MCF 10A (cell line): ENCODE measurements at regions not wholly inside any gene's neighbourhood (a gene's known extent, or its start where the extent isn't known, plus 50 kb on each side); places are given as distances from the start of the nearest gene placed in this dataset.

Source experiments
- BruUV-seq: library from RNA; stranded (reverse); fragments of 400-500 nt; replicated peaks from 2 replicates; lab custom pipeline; 2021; lab: Mats Ljungman, UMichigan
- CTCF ChIA-PET: fragments of 300-600 bp; sonication (Branson Sonifier 250); formaldehyde crosslinking; extraction: SDS; loops from one replicate; lab custom pipeline; 2021; ENCODE audit warnings: antibody characterized with exemption, inconsistent platforms; lab: Yijun Ruan, JAX
- POLR2A ChIA-PET: fragments of 300-600, 350-650 bp; sonication (Branson Sonifier 250); formaldehyde crosslinking; extraction: SDS; loops from one replicate; lab custom pipeline; 2020; ENCODE audit warnings: antibody characterized with exemption, inconsistent platforms; lab: Yijun Ruan, JAX
- DNase-seq: peaks from one replicate; pipeline ENCODE4 v3.0.0-alpha.2; 2018; ENCODE audit not compliant: unreplicated experiment
- H3K27ac Mint-ChIP-seq: one replicate; pipeline ENCODE4 v1.8.0; 2022; ENCODE audit warnings: mild to moderate bottlenecking, low read depth, mixed read lengths; ENCODE audit not compliant: unreplicated experiment
- H3K27me3 Mint-ChIP-seq: one replicate; pipeline ENCODE4 v1.8.0; 2022; ENCODE audit warnings: mixed read lengths; ENCODE audit not compliant: insufficient read depth, unreplicated experiment
- H3K36me3 Mint-ChIP-seq: one replicate; pipeline ENCODE4 v1.8.0; 2022; ENCODE audit warnings: mild to moderate bottlenecking, moderate library complexity, mixed read lengths; ENCODE audit not compliant: insufficient read depth, unreplicated experiment
- H3K4me1 Mint-ChIP-seq: one replicate; pipeline ENCODE4 v1.8.0; 2022; ENCODE audit warnings: mixed read lengths; ENCODE audit not compliant: insufficient read depth, unreplicated experiment
- H3K4me3 Mint-ChIP-seq: one replicate; pipeline ENCODE4 v1.8.0; 2022; ENCODE audit warnings: mild to moderate bottlenecking, moderate library complexity, mixed read lengths; ENCODE audit not compliant: unreplicated experiment
- H3K9me3 Mint-ChIP-seq: one replicate; pipeline ENCODE4 v1.8.0; 2022; ENCODE audit warnings: mixed read lengths; ENCODE audit not compliant: unreplicated experiment
- intact Hi-C: fragments of 100-400 bp; cut with micrococcal nuclease; formaldehyde crosslinking; loops from 2 replicates; pipeline ENCODE4 v1.14.1; 2022
- TF ChIP-seq, protein P1 (sequence below): fragments of 200-600 bp; IDR thresholded peaks from one replicate; pipeline ENCODE4 v1.8.0; 2022; ENCODE audit warnings: antibody characterized with exemption, mild to moderate bottlenecking; ENCODE audit not compliant: unreplicated experiment

DNA sequence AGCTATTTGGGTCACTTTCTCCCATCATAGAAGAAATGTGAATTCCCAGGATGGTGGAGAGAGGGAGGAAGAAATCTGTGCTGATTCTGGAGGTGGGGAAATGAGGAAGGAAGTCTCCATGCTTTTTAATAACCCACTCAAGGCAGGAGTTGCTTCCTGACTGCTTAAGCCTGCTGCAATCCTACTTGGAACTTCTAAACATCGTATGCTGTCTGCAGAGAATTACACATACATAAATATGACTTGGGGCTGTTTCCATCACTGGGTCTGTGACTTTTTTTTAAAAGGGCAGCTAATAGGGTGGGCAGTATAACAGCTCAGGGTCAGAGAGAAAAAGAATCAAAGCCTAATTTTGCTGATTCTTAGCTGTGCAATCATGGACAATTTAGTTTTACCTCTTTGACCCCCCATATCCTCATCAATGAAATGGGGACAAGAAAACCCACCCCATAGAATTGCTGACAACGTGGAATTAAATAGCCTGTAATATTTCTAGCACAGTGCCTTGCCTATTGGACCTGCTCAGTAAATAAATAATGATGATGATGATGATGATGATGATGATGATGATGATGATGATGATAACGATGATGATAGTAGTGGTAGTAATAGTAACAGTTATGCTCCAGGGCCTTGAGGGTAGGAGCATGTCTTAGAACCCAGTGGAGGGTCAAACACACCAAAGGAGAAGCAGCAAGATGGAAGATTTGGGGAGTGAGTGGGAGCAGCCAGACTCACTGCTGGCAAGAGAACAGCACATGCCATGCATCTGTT, 166.7 kb upstream of the LRFN2 start:
- no TSS peak for BruUV-seq
- Mint-ChIP-seq H3K4me1 (no peaks in the 10 kb centered on the region), H3K9me3 (peaks cover 14% of the 10 kb centered on the region), H3K27ac (no peak overlapping the region), H3K4me3 (no peak overlapping the region), H3K36me3 (no peaks in the 10 kb centered on the region), H3K27me3 (peaks cover 11% of the 10 kb centered on the region)
- intact Hi-C loops, result no loop called here
- no peak for DNase-seq
- CTCF ChIA-PET, result no interaction called here
- POLR2A ChIA-PET, result no interaction called here
- TF ChIP-seq, protein P1, sequence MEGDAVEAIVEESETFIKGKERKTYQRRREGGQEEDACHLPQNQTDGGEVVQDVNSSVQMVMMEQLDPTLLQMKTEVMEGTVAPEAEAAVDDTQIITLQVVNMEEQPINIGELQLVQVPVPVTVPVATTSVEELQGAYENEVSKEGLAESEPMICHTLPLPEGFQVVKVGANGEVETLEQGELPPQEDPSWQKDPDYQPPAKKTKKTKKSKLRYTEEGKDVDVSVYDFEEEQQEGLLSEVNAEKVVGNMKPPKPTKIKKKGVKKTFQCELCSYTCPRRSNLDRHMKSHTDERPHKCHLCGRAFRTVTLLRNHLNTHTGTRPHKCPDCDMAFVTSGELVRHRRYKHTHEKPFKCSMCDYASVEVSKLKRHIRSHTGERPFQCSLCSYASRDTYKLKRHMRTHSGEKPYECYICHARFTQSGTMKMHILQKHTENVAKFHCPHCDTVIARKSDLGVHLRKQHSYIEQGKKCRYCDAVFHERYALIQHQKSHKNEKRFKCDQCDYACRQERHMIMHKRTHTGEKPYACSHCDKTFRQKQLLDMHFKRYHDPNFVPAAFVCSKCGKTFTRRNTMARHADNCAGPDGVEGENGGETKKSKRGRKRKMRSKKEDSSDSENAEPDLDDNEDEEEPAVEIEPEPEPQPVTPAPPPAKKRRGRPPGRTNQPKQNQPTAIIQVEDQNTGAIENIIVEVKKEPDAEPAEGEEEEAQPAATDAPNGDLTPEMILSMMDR, result no peak

DNA sequence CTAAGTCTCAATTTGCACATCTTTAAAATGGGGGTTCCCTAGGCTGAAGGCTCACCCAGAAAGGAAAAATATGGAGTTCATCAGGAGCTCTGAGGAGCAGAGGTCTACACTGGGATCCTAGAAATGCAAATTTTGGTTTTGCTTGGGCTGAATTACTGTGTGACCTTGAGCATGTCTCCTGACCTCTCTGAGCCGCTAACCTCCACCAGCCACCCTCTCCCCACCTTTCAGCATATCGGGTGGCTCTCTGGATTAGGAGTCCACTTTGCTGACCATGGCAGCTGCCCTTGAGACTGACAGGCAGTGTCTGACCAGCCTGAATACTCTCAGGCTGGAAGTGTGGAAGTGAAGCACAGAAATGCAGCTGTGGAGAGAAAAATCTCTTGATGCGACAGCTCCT, 165.9 kb upstream of the LRFN2 start:
- ChIA-PET POLR2A (no interaction called here), CTCF (no interaction called here)
- Mint-ChIP-seq H3K36me3 (no peaks in the 10 kb centered on the region), H3K27ac (no peak overlapping the region), H3K4me1 (no peaks in the 10 kb centered on the region), H3K9me3 (peaks cover 15% of the 10 kb centered on the region), H3K27me3 (peaks cover 11% of the 10 kb centered on the region), H3K4me3 (no peak overlapping the region)
- TF ChIP-seq, protein P1, result no peak
- intact Hi-C loops, result no loop called here
- no peak for DNase-seq
- BruUV-seq, result no TSS peak

DNA sequence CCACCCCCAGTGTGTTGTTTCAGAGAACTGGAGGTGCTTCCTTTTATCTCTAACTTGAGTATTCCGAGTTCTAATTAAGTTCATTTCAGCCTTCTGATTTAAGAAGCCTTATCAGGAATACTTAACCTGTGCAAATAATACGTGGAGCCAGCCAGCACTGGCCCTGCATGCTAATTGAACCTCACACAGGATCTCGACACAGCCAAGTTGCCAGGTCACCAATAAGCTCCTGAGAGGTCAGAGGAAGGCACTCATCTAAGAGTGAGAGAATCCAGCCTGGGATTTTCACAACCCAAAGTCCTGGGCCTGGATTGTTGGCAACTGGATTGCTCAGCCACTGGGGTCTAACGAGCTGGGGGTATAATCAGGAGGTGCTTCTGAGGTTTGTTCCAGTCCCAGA, 157.7 kb upstream of the LRFN2 start:
- no peaks in the 10 kb centered on the region for H3K36me3 Mint-ChIP-seq
- CTCF ChIA-PET, result interaction anchor here (0.6 kb wide), 1 partner anchor 14 kb away, joined by 3 read pairs; no protein-coding TSS in a partner anchor
- POLR2A ChIA-PET, result no interaction called here
- no peak overlapping the region for H3K4me3 Mint-ChIP-seq
- no TSS peak for BruUV-seq
- TF ChIP-seq, protein P1, result no peak
- H3K27ac Mint-ChIP-seq, result no peak overlapping the region
- H3K9me3 Mint-ChIP-seq, result peaks cover 20% of the 10 kb centered on the region
- no peak for DNase-seq
- intact Hi-C loops, result no loop called here
- no peaks in the 10 kb centered on the region for H3K4me1 Mint-ChIP-seq
- no peaks in the 10 kb centered on the region for H3K27me3 Mint-ChIP-seq

DNA sequence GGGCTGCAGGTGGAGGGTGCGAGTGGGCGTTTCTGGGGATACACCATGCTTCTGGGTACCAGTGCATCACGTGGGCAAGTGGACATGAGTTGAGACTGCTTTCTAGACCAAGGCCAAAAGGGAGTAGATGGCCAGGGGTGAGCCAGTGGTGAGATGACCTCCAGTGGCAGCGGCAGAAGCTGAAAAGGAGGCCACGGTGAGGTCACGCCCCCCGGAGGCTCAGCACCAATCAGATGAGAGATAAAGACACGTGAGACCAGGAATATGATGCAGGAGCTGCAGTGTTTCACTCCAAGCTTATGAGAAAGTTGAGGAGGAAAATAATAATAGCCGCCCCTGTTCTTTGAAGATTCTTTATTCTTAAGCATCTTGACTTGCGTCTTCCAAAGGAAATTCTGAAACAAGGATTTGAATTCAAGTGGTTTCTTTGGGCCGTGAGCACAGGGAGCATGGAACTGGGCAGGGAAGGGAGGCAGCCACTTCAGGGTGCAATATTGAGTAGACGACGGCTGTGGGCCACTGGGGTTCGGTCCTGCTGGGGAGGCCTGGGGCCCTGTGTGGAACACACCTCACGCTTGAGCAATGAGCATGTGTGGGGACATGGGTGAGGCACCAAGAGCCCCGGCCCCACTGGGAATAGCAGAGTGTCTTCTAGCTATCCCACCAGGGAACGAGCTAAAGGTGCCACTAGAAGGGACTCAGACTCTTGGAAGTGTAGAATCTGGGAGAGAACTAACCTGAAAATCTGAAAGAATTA, 156.7 kb upstream of the LRFN2 start:
- no peaks in the 10 kb centered on the region for H3K4me1 Mint-ChIP-seq
- no TSS peak for BruUV-seq
- ChIA-PET CTCF (interaction anchor here (0.8 kb wide), 1 partner anchor 94 kb away, joined by 3 read pairs; no protein-coding TSS in a partner anchor), POLR2A (no interaction called here)
- H3K9me3 Mint-ChIP-seq, result peaks cover 16% of the 10 kb centered on the region
- no peaks in the 10 kb centered on the region for H3K27me3 Mint-ChIP-seq
- H3K4me3 Mint-ChIP-seq, result no peak overlapping the region
- DNase-seq, result no peak
- no peak overlapping the region for H3K27ac Mint-ChIP-seq
- intact Hi-C loops, result no loop called here
- no peaks in the 10 kb centered on the region for H3K36me3 Mint-ChIP-seq
- TF ChIP-seq, protein P1, result no peak
